ENCODE measurements at regions not wholly inside any gene's neighbourhood (a gene's known extent, or its start where the extent isn't known, plus 50 kb on each side); places are given as distances from the start of the nearest gene placed in this dataset.

- TF ChIP-seq CTCF (IDR thresholded peaks at IDR 0.05) = no peak
- no peak for TF ChIP-seq ZFX (IDR thresholded peaks at IDR 0.05; ENCODE audit: borderline replicate concordance)
Observed at GRCh38 chr21:38979271-38980121, 173.8 kb downstream of the ETS2 start.

All from 22Rv1 (cell line).